Smooth muscle cell (in vitro differentiated cells): ENCODE measurements at regions not wholly inside any gene's neighbourhood (a gene's known extent, or its start where the extent isn't known, plus 50 kb on each side); places are given as distances from the start of the nearest gene placed in this dataset.

Experiments used
- DNase-seq: peaks from one replicate; lab custom pipeline; 2025; ENCODE audit not compliant: unreplicated experiment; lab: John Stamatoyannopoulos, UW
- H2AFZ ChIP-seq: fragments of 200-600 bp; sonication (generic); 2 replicates; pipeline ENCODE4 v1.6.0; 2016; ENCODE audit warnings: antibody characterized with exemption, low read depth, mild to moderate bottlenecking
- H3F3A ChIP-seq: fragments of 200-600 bp; sonication (generic); 2 replicates; pipeline ENCODE4 v1.6.0; 2017; ENCODE audit warnings: antibody characterized with exemption, low read depth
- H3K27ac ChIP-seq: fragments of 200-600 bp; sonication (generic); 2 replicates; pipeline ENCODE4 v1.5.1; 2016; ENCODE audit warnings: low read depth, mild to moderate bottlenecking
- H3K27me3 ChIP-seq: fragments of 200-600 bp; sonication (generic); 2 replicates; pipeline ENCODE4 v1.6.1; 2016; ENCODE audit warnings: low read depth, mild to moderate bottlenecking
- H3K36me3 ChIP-seq: fragments of 200-600 bp; sonication (generic); 2 replicates; pipeline ENCODE4 v1.5.1; 2016; ENCODE audit warnings: low read depth
- H3K4me1 ChIP-seq: fragments of 200-600 bp; sonication (generic); 2 replicates; pipeline ENCODE4 v1.5.1; 2016; ENCODE audit warnings: low read depth
- H3K4me2 ChIP-seq: fragments of 200-600 bp; sonication (generic); 2 replicates; pipeline ENCODE4 v1.6.0; 2016; ENCODE audit warnings: mild to moderate bottlenecking
- H3K4me3 ChIP-seq: fragments of 200-600 bp; sonication (generic); 2 replicates; pipeline ENCODE4 v1.5.1; 2016; ENCODE audit warnings: mild to moderate bottlenecking
- H3K79me2 ChIP-seq: fragments of 200-600 bp; sonication (generic); 2 replicates; pipeline ENCODE4 v1.6.0; 2016; ENCODE audit warnings: low read depth, mild to moderate bottlenecking
- H3K9ac ChIP-seq: fragments of 200-600 bp; sonication (generic); 2 replicates; pipeline ENCODE4 v1.6.0; 2016; ENCODE audit warnings: low read depth
- H3K9me3 ChIP-seq: fragments of 200-600 bp; sonication (generic); replicated peaks from 2 replicates; pipeline ENCODE4 v1.5.1; 2016; ENCODE audit warnings: low read depth
- H4K20me1 ChIP-seq: fragments of 200-600 bp; sonication (generic); 2 replicates; pipeline ENCODE4 v1.6.0; 2016; ENCODE audit warnings: low read depth
- CTCF ChIP-seq: fragments of 200-600 bp; sonication (generic); IDR thresholded peaks from 2 replicates; pipeline ENCODE4 v1.5.1; 2017; ENCODE audit warnings: borderline replicate concordance, mild to moderate bottlenecking, antibody characterized with exemption; ENCODE audit not compliant: insufficient read depth, poor library complexity, severe bottlenecking
- WGBS: methylation state at CpG from one replicate; pipeline ENCODE4 v1.1.7; 2016; ENCODE audit warnings: low lambda C conversion rate; 5-methylcytosine and 5-hydroxymethylcytosine counted together

GRCh38 chr1:36664571-36665287 lies 182.0 kb upstream of the CSF3R start:
- no peak overlapping the region for H3K4me3 ChIP-seq
- no peak overlapping the region for H2AFZ ChIP-seq
- H3F3A ChIP-seq: no peaks in the 10 kb centered on the region
- H3K27me3 ChIP-seq: peaks cover 23% of the 10 kb centered on the region
- WGBS: 82% methylated on average over 11 of the region's 11 CpGs
- peaks cover 16% of the 10 kb centered on the region for H3K4me1 ChIP-seq
- H3K36me3 ChIP-seq: no peaks in the 10 kb centered on the region
- DNase-seq: no peak
- H4K20me1 ChIP-seq: no peaks in the 10 kb centered on the region
- H3K79me2 ChIP-seq: no peaks in the 10 kb centered on the region
- no peak overlapping the region for H3K27ac ChIP-seq
- H3K4me2 ChIP-seq: no peak overlapping the region
- TF ChIP-seq CTCF: no peak
- H3K9ac ChIP-seq: no peak overlapping the region
- H3K9me3 ChIP-seq: no peaks in the 10 kb centered on the region

- peaks cover 10% of the 10 kb centered on the region for H3K4me1 ChIP-seq
- no peak for DNase-seq
- WGBS: 92% methylated on average over 6 of the region's 6 CpGs
- no peak overlapping the region for H3K4me3 ChIP-seq
- no peaks in the 10 kb centered on the region for H3F3A ChIP-seq
- H3K27ac ChIP-seq: no peak overlapping the region
- H3K9ac ChIP-seq: no peak overlapping the region
- no peaks in the 10 kb centered on the region for H3K79me2 ChIP-seq
- H3K36me3 ChIP-seq: no peaks in the 10 kb centered on the region
- TF ChIP-seq CTCF: no peak
- H3K9me3 ChIP-seq: no peaks in the 10 kb centered on the region
- H2AFZ ChIP-seq: no peak overlapping the region
- H4K20me1 ChIP-seq: no peaks in the 10 kb centered on the region
- H3K4me2 ChIP-seq: no peak overlapping the region
- peaks cover 28% of the 10 kb centered on the region for H3K27me3 ChIP-seq
Measured at GRCh38 chr1:36663772-36664430, 181.2 kb upstream of the CSF3R start.

GRCh38 chr1:36658838-36659237 lies 176.1 kb upstream of the CSF3R start:
- no peaks in the 10 kb centered on the region for H4K20me1 ChIP-seq
- no peak for TF ChIP-seq CTCF
- H2AFZ ChIP-seq: no peak overlapping the region
- H3K4me2 ChIP-seq: no peak overlapping the region
- H3K9me3 ChIP-seq: no peaks in the 10 kb centered on the region
- H3K79me2 ChIP-seq: no peaks in the 10 kb centered on the region
- H3K4me1 ChIP-seq: no peaks in the 10 kb centered on the region
- H3K4me3 ChIP-seq: no peak overlapping the region
- no peak overlapping the region for H3K9ac ChIP-seq
- no peak for DNase-seq
- no peak overlapping the region for H3K27ac ChIP-seq
- no peaks in the 10 kb centered on the region for H3K36me3 ChIP-seq
- peaks cover 40% of the 10 kb centered on the region for H3K27me3 ChIP-seq
- H3F3A ChIP-seq: no peaks in the 10 kb centered on the region
- WGBS: 75% methylated on average over 3 of the region's 3 CpGs
